ENCODE measurements at regions not wholly inside any gene's neighbourhood (a gene's known extent, or its start where the extent isn't known, plus 50 kb on each side); places are given as distances from the start of the nearest gene placed in this dataset.

GRCh38 chr1:219441884-219442283 is 171.0 kb downstream of the ZC3H11B start:
- no peaks in the 10 kb centered on the region for H3K27me3 Mint-ChIP-seq (ENCODE audit: low read depth)
- TF ChIP-seq CTCF (IDR thresholded peaks at IDR 0.05): no peak
- H3K27ac Mint-ChIP-seq (ENCODE audit: unreplicated experiment): no peak overlapping the region
- no peak for DNase-seq (ENCODE audit: low spot score)
- no peaks in the 10 kb centered on the region for H3K9me3 Mint-ChIP-seq (ENCODE audit: low read depth)
- H3K36me3 Mint-ChIP-seq (ENCODE audit: low read depth): no peaks in the 10 kb centered on the region
- H3K4me3 Mint-ChIP-seq (ENCODE audit: unreplicated experiment): no peak overlapping the region
- peaks cover 8% of the 10 kb centered on the region for H3K4me1 Mint-ChIP-seq (ENCODE audit: low read depth)

DNA sequence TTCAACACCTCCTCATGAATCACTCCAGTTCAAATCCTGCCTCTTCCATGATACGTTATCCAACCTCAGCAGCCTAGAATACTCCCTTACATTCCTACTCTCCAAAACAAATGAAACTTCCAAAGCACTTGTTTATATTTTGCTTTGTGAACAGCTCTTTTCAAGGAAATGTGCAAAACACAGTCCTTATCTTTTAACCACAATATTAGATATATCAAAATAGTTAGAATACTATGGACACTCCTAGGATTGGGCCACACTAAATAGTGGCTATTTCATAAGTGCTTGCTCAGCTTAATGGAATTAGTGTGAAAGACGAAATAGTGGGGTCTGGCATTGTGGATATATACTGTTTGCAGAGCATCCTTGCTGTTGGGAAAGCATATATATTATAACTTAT is 173.5 kb downstream of the ZC3H11B start:
- H3K27ac Mint-ChIP-seq (ENCODE audit: unreplicated experiment): no peak overlapping the region
- no peaks in the 10 kb centered on the region for H3K27me3 Mint-ChIP-seq (ENCODE audit: low read depth)
- no peak for DNase-seq (ENCODE audit: low spot score)
- no peaks in the 10 kb centered on the region for H3K36me3 Mint-ChIP-seq (ENCODE audit: low read depth)
- TF ChIP-seq CTCF (IDR thresholded peaks at IDR 0.05): no peak
- H3K4me1 Mint-ChIP-seq (ENCODE audit: low read depth): no peaks in the 10 kb centered on the region
- no peaks in the 10 kb centered on the region for H3K9me3 Mint-ChIP-seq (ENCODE audit: low read depth)
- no peak overlapping the region for H3K4me3 Mint-ChIP-seq (ENCODE audit: unreplicated experiment)

- Mint-ChIP-seq H3K4me3 (ENCODE audit: unreplicated experiment) (no peak overlapping the region), H3K27ac (ENCODE audit: unreplicated experiment) (no peak overlapping the region), H3K9me3 (ENCODE audit: low read depth) (no peaks in the 10 kb centered on the region), H3K27me3 (ENCODE audit: low read depth) (no peaks in the 10 kb centered on the region), H3K36me3 (ENCODE audit: low read depth) (no peaks in the 10 kb centered on the region), H3K4me1 (ENCODE audit: low read depth) (no peaks in the 10 kb centered on the region)
- no peak for DNase-seq (ENCODE audit: low spot score)
- TF ChIP-seq CTCF (IDR thresholded peaks at IDR 0.05): no peak
Measured at GRCh38 chr1:219438386-219438785, 174.5 kb downstream of the ZC3H11B start.

DNA sequence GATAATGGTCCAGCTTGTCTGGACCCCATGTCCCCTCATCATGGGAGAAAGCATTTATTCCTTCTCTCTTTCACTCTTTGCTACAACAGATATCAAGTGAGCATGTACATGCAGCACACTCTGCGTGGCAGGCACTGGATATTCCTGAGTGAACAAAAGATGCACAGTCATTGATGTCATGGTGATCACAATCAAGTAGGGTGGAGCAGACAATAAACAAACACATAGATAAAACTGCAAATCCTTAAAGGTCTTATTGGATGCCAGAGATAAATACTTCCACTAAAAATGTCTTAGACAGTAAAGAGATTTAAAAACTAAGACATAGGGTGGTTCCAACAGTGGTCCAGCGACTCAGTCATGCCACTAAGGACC is 178.0 kb downstream of the ZC3H11B start:
- no peak overlapping the region for H3K27ac Mint-ChIP-seq (ENCODE audit: unreplicated experiment)
- H3K27me3 Mint-ChIP-seq (ENCODE audit: low read depth): no peaks in the 10 kb centered on the region
- no peaks in the 10 kb centered on the region for H3K36me3 Mint-ChIP-seq (ENCODE audit: low read depth)
- no peak for TF ChIP-seq CTCF (IDR thresholded peaks at IDR 0.05)
- DNase-seq (ENCODE audit: low spot score): no peak
- H3K4me3 Mint-ChIP-seq (ENCODE audit: unreplicated experiment): no peak overlapping the region
- H3K4me1 Mint-ChIP-seq (ENCODE audit: low read depth): no peaks in the 10 kb centered on the region
- H3K9me3 Mint-ChIP-seq (ENCODE audit: low read depth): peaks cover 4% of the 10 kb centered on the region

DNA sequence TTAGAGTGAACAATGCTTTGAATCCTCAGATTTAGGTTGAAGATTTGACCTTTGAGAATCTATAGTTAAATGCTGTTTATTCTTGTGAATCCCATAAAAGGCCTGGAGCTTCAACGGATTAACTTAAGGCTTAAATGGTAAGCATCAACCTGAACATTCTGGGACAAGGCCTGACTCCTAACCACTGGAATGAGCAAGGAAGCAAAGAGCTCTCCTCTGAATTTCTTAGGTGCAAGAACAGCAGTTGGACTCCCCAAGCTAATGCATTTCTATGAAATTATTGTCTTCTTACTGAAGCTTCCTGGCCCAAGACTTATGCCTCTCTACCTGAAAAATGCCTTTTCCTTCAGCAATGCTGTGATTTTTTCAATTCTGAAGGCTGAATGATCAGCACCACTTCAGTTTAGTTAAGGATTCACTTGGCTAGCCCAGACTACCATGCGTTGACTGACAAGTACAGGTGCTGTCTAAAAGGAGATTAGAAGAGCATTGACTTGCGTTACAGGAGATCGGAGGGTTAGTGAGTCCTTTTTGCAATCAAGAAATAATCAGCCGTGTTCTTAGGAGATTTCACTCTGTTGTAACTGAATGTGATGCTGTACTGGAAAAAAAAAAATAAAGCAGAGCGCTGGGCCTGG is 178.5 kb downstream of the ZC3H11B start:
- no peak for TF ChIP-seq CTCF (IDR thresholded peaks at IDR 0.05)
- Mint-ChIP-seq H3K27me3 (ENCODE audit: low read depth) (no peaks in the 10 kb centered on the region), H3K9me3 (ENCODE audit: low read depth) (peaks cover 4% of the 10 kb centered on the region), H3K36me3 (ENCODE audit: low read depth) (no peaks in the 10 kb centered on the region), H3K4me1 (ENCODE audit: low read depth) (no peaks in the 10 kb centered on the region), H3K4me3 (ENCODE audit: unreplicated experiment) (no peak overlapping the region), H3K27ac (ENCODE audit: unreplicated experiment) (no peak overlapping the region)
- no peak for DNase-seq (ENCODE audit: low spot score)
